Muscle of leg (tissue), 3 donors: ENCODE measurements at regions not wholly inside any gene's neighbourhood (a gene's known extent, or its start where the extent isn't known, plus 50 kb on each side); places are given as distances from the start of the nearest gene placed in this dataset.
"Not testable (repeated sequence)": the region's sequence is repeated elsewhere in the genome, so short reads cannot be mapped to it uniquely, and the experiment has no call there.

Source experiments
- DNase-seq: peaks from one replicate; pipeline ENCODE4 v3.0.0; 2013
- H3K27ac ChIP-seq: one replicate; pipeline ENCODE4 v1.5.1; 2013; ENCODE audit warnings: mild to moderate bottlenecking, low read length, control low read depth
- H3K27me3 ChIP-seq: one replicate; pipeline ENCODE4 v1.6.1; 2013; ENCODE audit warnings: low read length; ENCODE audit not compliant: control insufficient read depth, insufficient read depth
- H3K36me3 ChIP-seq: one replicate; pipeline ENCODE4 v1.6.1; 2013; ENCODE audit warnings: low read length; ENCODE audit not compliant: control insufficient read depth, insufficient read depth
- H3K4me1 ChIP-seq: one replicate; pipeline ENCODE4 v1.6.1; 2013; ENCODE audit warnings: low read length; ENCODE audit not compliant: control insufficient read depth, insufficient read depth
- H3K4me3 ChIP-seq: one replicate; pipeline ENCODE4 v1.5.1; 2013; ENCODE audit warnings: low read length, control low read depth
- H3K9me3 ChIP-seq: replicated peaks from 2 replicates; pipeline ENCODE4 v1.6.1; 2013; ENCODE audit warnings: low read depth, low read length; ENCODE audit not compliant: control insufficient read depth
- WGBS: methylation state at CpG from one replicate; pipeline ENCODE4 v1.1.5; 2013; ENCODE audit warnings: missing lambda C conversion rate; ENCODE audit not compliant: insufficient coverage; 5-methylcytosine and 5-hydroxymethylcytosine counted together

- no peak overlapping the region for H3K27ac ChIP-seq
- H3K4me3 ChIP-seq = no peak overlapping the region
- no peak for DNase-seq
- no peaks in the 10 kb centered on the region for H3K27me3 ChIP-seq
- H3K4me1 ChIP-seq = peaks cover 14% of the 10 kb centered on the region
- 88% methylated on average over 4 of the region's 7 CpGs for WGBS
- H3K36me3 ChIP-seq = no peaks in the 10 kb centered on the region
- H3K9me3 ChIP-seq = no peaks in the 10 kb centered on the region
Measured at GRCh38 chr2:16053437-16054257, 113.3 kb downstream of the MYCN start.

- H3K4me1 ChIP-seq = peaks cover 14% of the 10 kb centered on the region
- 77% methylated on average over 5 of the region's 6 CpGs for WGBS
- H3K36me3 ChIP-seq, DNase-seq, H3K27ac ChIP-seq, H3K27me3 ChIP-seq, H3K4me3 ChIP-seq, H3K9me3 ChIP-seq: not testable (repeated sequence)
Measured at GRCh38 chr2:16052571-16053052, 112.3 kb downstream of the MYCN start.

DNA sequence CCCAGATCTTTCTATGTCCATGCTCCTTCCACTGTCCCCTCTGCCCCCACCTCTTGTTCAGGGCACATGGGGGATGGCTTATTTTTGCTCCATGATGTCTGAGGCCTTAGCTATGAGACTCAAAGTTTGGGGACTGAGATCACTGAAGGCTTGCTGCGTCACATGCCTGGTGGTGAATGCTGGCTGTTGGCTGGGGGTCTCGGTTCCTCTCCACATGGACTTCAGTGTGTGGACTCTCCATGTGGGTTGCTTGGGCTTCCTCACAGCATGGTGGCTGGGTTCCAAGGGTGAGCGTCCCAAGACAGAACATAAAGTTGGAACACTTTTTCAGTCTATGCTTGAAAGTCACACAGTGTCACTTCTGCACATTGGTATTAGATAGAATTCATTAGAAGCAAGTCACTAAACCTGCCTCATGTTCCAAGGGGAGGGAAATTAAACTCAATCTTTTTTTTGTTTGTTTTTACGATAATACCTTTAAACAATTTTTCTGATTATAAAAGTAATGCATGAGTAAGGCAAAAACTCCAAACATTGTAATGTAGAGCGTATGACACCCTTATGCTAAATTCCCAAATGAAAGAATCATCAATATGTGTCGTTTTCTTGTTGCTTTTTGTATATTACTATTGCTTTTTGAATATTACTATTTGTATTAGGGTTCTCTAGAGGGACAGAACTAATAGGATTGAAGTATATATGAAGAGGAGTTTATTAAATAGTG lies 111.7 kb downstream of the MYCN start:
- peaks cover 14% of the 10 kb centered on the region for H3K4me1 ChIP-seq
- no peak overlapping the region for H3K27ac ChIP-seq
- H3K36me3 ChIP-seq = no peaks in the 10 kb centered on the region
- no peak overlapping the region for H3K4me3 ChIP-seq
- no peaks in the 10 kb centered on the region for H3K27me3 ChIP-seq
- no peaks in the 10 kb centered on the region for H3K9me3 ChIP-seq
- WGBS = 85% methylated on average over 2 of the region's 6 CpGs
- no peak for DNase-seq

DNA sequence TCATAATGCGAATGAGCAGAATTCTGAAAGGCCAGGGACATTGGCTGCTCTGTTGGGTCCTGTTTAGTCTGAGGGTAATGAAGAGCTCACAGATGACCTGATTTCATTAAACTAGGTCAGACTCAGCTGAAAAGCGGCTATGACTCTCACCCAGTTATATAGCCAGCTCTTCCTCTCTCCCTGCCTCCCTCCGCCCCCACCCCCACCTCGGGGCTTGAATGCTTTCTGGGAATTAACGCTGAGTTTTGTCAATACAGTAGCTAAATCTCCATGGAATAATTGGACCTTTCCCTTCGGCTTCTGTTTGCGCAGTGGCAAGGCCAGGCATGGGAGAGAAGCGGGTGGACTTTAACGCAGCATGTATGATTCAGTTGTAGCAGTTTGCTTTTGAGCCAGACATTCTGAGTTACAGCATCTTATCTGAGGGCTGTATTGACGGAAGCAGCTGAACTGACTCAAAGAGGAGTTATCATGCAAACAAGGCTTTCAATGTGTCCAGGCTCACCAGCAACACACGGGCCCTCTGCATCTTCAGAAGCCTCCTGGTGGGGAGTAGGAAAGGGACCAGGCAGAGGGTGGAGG lies 110.6 kb downstream of the MYCN start:
- 90% methylated on average over 5 of the region's 11 CpGs for WGBS
- H3K4me1 ChIP-seq = peaks cover 13% of the 10 kb centered on the region
- H3K36me3 ChIP-seq = no peaks in the 10 kb centered on the region
- H3K27me3 ChIP-seq = no peaks in the 10 kb centered on the region
- DNase-seq = peak; percentile 73
- peak overlapping the region; percentile 21 for H3K27ac ChIP-seq
- no peaks in the 10 kb centered on the region for H3K9me3 ChIP-seq
- no peak overlapping the region for H3K4me3 ChIP-seq

- H3K27me3 ChIP-seq = no peaks in the 10 kb centered on the region
- no peaks in the 10 kb centered on the region for H3K9me3 ChIP-seq
- H3K27ac ChIP-seq = no peak overlapping the region
- no peak for DNase-seq
- peaks cover 10% of the 10 kb centered on the region for H3K4me1 ChIP-seq
- no peak overlapping the region for H3K4me3 ChIP-seq
- 77% methylated on average over 6 of the region's 12 CpGs for WGBS
- H3K36me3 ChIP-seq = no peaks in the 10 kb centered on the region
Measured at GRCh38 chr2:16050261-16050907, 110.0 kb downstream of the MYCN start.

DNA sequence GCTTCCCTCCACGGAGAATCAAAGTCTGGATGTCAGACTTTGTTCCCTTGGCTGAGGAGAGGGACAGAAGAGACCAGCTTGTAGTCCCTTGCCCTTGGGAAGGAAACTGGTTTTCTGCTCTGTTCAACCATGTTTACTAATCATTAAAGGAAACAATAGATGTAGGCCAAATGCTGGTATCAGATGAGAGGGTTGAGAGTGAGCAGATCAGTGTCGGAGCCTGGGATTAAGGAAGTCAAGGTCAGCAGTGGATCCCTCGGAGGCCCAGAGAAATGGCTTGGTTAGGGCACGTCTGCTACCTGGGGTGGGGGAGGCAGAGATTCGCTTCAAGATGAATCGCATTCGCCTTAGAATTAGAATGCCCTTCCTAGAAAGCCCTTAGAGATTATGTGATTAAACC lies 109.1 kb downstream of the MYCN start:
- Histone ChIP-seq H3K27me3 (no peaks in the 10 kb centered on the region), H3K27ac (no peak overlapping the region), H3K36me3 (no peaks in the 10 kb centered on the region), H3K9me3 (no peaks in the 10 kb centered on the region), H3K4me3 (no peak overlapping the region), H3K4me1 (peaks cover 10% of the 10 kb centered on the region)
- no peak for DNase-seq
- 56% methylated on average over 3 of the region's 7 CpGs for WGBS

DNA sequence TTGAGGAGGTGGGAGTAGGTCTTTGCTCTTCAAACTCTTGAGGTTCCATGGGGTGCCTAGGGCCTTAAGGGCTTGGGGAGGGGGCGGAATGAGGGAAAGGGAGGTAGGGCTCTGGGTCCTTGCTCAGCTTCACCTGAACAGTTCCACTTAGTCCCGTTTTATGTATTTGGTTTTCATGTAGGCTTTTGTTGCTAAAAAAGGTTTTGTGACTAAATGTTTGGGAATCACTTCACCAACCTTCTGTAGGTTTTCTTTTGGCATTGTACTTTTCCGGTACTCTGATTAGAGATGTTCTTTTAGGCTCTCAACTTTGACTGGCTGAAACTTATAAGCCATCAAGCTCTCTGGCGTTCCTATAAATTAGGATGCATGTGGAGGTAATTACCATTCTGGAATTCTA lies 108.1 kb downstream of the MYCN start:
- Histone ChIP-seq H3K9me3 (no peaks in the 10 kb centered on the region), H3K4me3 (no peak overlapping the region), H3K27ac (no peak overlapping the region), H3K27me3 (no peaks in the 10 kb centered on the region), H3K36me3 (no peaks in the 10 kb centered on the region), H3K4me1 (peaks cover 10% of the 10 kb centered on the region)
- WGBS = 63% methylated on average over 1 of the region's 4 CpGs
- DNase-seq = no peak

DNA sequence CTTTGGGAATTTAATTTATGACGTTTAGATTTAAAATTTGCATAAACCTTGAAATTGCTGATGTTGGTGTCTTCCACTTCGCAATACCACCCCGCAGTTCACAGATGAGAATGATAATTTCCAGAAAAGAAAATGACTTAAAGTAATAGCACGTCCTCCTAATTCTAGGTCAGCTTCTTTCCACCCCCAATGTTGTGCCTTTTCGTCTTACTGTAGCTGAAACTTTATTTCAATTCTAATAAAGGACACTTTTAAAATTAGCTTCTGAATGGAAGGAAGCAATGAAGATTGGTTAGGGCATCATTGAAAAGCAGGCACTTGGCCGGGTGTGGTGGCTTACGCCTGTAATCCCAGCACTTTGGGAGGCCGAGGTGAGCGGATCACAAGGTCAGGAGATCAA lies 107.4 kb downstream of the MYCN start:
- Histone ChIP-seq H3K4me3 (no peak overlapping the region), H3K4me1 (peaks cover 10% of the 10 kb centered on the region), H3K9me3 (no peaks in the 10 kb centered on the region), H3K36me3 (no peaks in the 10 kb centered on the region), H3K27me3 (no peaks in the 10 kb centered on the region), H3K27ac (no peak overlapping the region)
- DNase-seq = no peak
- WGBS = 50% methylated on average over 1 of the region's 9 CpGs

GRCh38 chr2:16046649-16047048 lies 106.3 kb downstream of the MYCN start:
- DNase-seq = no peak
- WGBS = no CpG with 5 or more reads among the region's 2 CpGs
- peaks cover 9% of the 10 kb centered on the region for H3K4me1 ChIP-seq

More at GRCh38 chr2:16046649-16047048, 106.3 kb downstream of the MYCN start:
- H3K27ac ChIP-seq = no peak overlapping the region
- peaks cover 2% of the 10 kb centered on the region for H3K27me3 ChIP-seq
- no peaks in the 10 kb centered on the region for H3K9me3 ChIP-seq
- H3K36me3 ChIP-seq = no peaks in the 10 kb centered on the region
- no peak overlapping the region for H3K4me3 ChIP-seq
